SU-DHL-6 (cell line): ENCODE measurements at regions not wholly inside any gene's neighbourhood (a gene's known extent, or its start where the extent isn't known, plus 50 kb on each side); places are given as distances from the start of the nearest gene placed in this dataset.

Experiments
- H2AFZ ChIP-seq: fragments of 200-600 bp; sonication (generic); 2 replicates; pipeline ENCODE4 v1.6.1; 2014; ENCODE audit warnings: low read depth, mild to moderate bottlenecking, moderate library complexity, mixed read lengths, antibody characterized with exemption, low read length; ENCODE audit not compliant: severe bottlenecking
- H3F3A ChIP-seq: fragments of 200-600 bp; shearing (Covaris generic); 2 replicates; pipeline ENCODE4 v1.6.0; 2016; ENCODE audit warnings: antibody characterized with exemption, mild to moderate bottlenecking; ENCODE audit not compliant: insufficient read depth
- H3K27ac ChIP-seq: fragments of 200-600 bp; sonication (generic); 2 replicates; pipeline ENCODE4 v1.5.1; 2016; ENCODE audit warnings: low read depth, mild to moderate bottlenecking, low read length, moderate library complexity, mixed read lengths
- H3K27me3 ChIP-seq: fragments of 200-600 bp; sonication (generic), shearing (Covaris generic); 2 replicates; pipeline ENCODE4 v1.6.0; 2014; ENCODE audit warnings: mild to moderate bottlenecking, low read length
- H3K36me3 ChIP-seq: fragments of 200-600 bp; sonication (generic); 2 replicates; pipeline ENCODE4 v1.6.1; 2014; ENCODE audit warnings: mild to moderate bottlenecking, low read length, mixed read lengths
- H3K4me2 ChIP-seq: fragments of 300-600, 200-600 bp; shearing (Covaris generic), sonication (generic); 2 replicates; pipeline ENCODE4 v1.6.0; 2014; ENCODE audit warnings: low read length, low read depth, mild to moderate bottlenecking; ENCODE audit not compliant: poor library complexity, severe bottlenecking
- H3K4me3 ChIP-seq: fragments of 200-600 bp; sonication (generic); 2 replicates; pipeline ENCODE4 v1.5.1; 2014; ENCODE audit warnings: antibody characterized with exemption, low read length, mild to moderate bottlenecking, mixed read lengths; ENCODE audit not compliant: insufficient read depth, poor library complexity, severe bottlenecking
- H3K79me2 ChIP-seq: fragments of 200-600 bp; sonication (generic); 2 replicates; pipeline ENCODE4 v1.6.1; 2014; ENCODE audit warnings: mild to moderate bottlenecking, low read length, moderate library complexity; ENCODE audit not compliant: insufficient read depth
- H3K9ac ChIP-seq: fragments of 200-600 bp; sonication (generic); 2 replicates; pipeline ENCODE4 v1.7.0; 2014; ENCODE audit warnings: mild to moderate bottlenecking, low read length
- H3K9me2 ChIP-seq: fragments of 200-600 bp; sonication (generic); replicated peaks from 2 replicates; pipeline ENCODE4 v1.6.1; 2014; ENCODE audit warnings: low read length; ENCODE audit not compliant: insufficient read depth
- H3K9me3 ChIP-seq: fragments of 200-600 bp; sonication (generic); 2 replicates; pipeline ENCODE4 v1.6.1; 2014; ENCODE audit warnings: low read length, mixed read lengths; ENCODE audit not compliant: insufficient read depth
- H4K20me1 ChIP-seq: fragments of 200-600 bp; sonication (generic); 2 replicates; pipeline ENCODE4 v1.6.1; 2014; ENCODE audit warnings: low read depth, mild to moderate bottlenecking, antibody characterized with exemption, low read length, moderate library complexity, mixed read lengths
- EZH2phosphoT487 ChIP-seq: fragments of 200-600 bp; sonication (generic), shearing (Covaris generic); conservative IDR thresholded peaks from 2 replicates; pipeline ENCODE4 v1.6.1; 2018; ENCODE audit warnings: mild to moderate bottlenecking, antibody characterized with exemption, low read length, moderate library complexity, mixed read lengths
- TF ChIP-seq, protein P1 (sequence below): fragments of 200-600 bp; sonication (generic); IDR thresholded peaks from one replicate; pipeline ENCODE4 v1.5.1; 2017; ENCODE audit warnings: antibody characterized with exemption, mild to moderate bottlenecking, low read length, moderate library complexity; ENCODE audit not compliant: insufficient read depth, poor library complexity, severe bottlenecking

DNA sequence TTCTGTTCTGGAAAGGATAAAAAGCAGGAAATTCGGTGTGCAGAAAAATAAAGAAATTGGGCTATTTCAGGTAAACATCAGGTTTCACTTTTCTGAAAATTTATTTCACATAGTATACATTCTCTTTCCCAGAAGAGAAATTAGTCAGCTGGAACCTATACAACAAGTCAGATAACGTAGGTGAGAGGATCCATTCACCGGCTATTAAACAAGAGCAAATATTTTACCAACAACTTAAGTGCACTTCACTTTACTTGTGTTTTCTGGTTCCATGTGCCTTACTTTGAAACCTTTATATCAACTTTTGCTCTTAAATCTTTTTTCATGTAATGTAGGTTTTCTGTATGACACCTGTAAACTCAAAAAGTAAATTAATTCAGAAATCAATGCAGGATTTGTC lies 839.7 kb downstream of the CDH11 start:
- no peak overlapping the region for H2AFZ ChIP-seq
- H3K9me2 ChIP-seq, result no peaks in the 10 kb centered on the region
- no peaks in the 10 kb centered on the region for H4K20me1 ChIP-seq
- no peak overlapping the region for H3K4me3 ChIP-seq
- H3K27me3 ChIP-seq, result no peaks in the 10 kb centered on the region
- TF ChIP-seq EZH2phosphoT487, result no peak
- TF ChIP-seq, protein P1, sequence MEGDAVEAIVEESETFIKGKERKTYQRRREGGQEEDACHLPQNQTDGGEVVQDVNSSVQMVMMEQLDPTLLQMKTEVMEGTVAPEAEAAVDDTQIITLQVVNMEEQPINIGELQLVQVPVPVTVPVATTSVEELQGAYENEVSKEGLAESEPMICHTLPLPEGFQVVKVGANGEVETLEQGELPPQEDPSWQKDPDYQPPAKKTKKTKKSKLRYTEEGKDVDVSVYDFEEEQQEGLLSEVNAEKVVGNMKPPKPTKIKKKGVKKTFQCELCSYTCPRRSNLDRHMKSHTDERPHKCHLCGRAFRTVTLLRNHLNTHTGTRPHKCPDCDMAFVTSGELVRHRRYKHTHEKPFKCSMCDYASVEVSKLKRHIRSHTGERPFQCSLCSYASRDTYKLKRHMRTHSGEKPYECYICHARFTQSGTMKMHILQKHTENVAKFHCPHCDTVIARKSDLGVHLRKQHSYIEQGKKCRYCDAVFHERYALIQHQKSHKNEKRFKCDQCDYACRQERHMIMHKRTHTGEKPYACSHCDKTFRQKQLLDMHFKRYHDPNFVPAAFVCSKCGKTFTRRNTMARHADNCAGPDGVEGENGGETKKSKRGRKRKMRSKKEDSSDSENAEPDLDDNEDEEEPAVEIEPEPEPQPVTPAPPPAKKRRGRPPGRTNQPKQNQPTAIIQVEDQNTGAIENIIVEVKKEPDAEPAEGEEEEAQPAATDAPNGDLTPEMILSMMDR, result no peak
- no peaks in the 10 kb centered on the region for H3K79me2 ChIP-seq
- no peak overlapping the region for H3K4me2 ChIP-seq
- no peaks in the 10 kb centered on the region; the same call in 1 of the 2 replicates for H3K36me3 ChIP-seq
- no peaks in the 10 kb centered on the region for H3F3A ChIP-seq
- H3K9ac ChIP-seq, result no peak overlapping the region
- H3K27ac ChIP-seq, result no peak overlapping the region
- no peaks in the 10 kb centered on the region for H3K9me3 ChIP-seq

DNA sequence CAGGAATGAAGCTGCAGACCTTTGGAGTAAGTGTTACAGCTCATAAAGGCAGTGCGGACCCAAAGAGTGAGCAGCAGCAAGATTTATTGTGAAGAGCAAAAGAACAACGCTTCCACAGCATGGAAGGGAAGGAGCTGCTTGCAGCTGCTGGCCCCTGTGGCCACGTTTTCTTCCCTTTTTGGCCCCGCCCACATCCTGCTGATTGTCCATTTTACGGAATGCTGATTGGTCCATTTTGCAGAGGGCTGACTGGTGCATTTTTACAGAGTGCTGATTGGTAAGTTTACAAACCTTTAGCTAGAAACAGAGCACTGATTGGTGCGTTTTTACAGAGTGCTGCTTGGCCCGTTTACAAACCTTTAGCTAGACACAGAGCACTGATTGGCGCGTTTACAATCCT lies 841.5 kb downstream of the CDH11 start:
- no peaks in the 10 kb centered on the region for H3K9me3 ChIP-seq
- H3K4me3 ChIP-seq, result no peak overlapping the region
- H4K20me1 ChIP-seq, result no peaks in the 10 kb centered on the region
- no peak overlapping the region for H3K9ac ChIP-seq
- H3K79me2 ChIP-seq, result no peaks in the 10 kb centered on the region
- H3F3A ChIP-seq, result no peaks in the 10 kb centered on the region
- H3K27me3 ChIP-seq, result no peaks in the 10 kb centered on the region
- H3K4me2 ChIP-seq, result no peak overlapping the region
- no peak overlapping the region for H3K27ac ChIP-seq
- H3K9me2 ChIP-seq, result no peaks in the 10 kb centered on the region
- TF ChIP-seq, protein P1, result no peak
- TF ChIP-seq EZH2phosphoT487, result no peak
- no peak overlapping the region for H2AFZ ChIP-seq
- no peaks in the 10 kb centered on the region; the same call in 1 of the 2 replicates for H3K36me3 ChIP-seq

DNA sequence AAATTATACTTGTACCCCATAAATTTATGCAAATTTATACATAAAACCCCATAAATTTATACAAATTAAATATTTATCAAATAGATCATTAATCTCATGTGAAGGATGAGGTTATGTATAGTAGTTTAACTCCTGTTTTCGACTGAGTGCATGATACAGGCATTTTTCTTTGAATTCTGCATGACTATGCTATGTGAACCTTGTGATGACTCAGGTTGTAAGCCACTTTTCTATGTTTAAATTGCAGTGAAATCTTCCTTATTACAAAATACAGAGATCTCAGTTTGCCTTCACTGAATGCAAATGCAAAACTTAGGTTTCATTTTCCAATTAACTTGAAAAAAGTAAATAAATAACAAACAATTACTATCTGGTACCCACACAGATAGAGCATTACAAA lies 843.7 kb downstream of the CDH11 start:
- TF ChIP-seq, protein P1, result no peak
- no peak for TF ChIP-seq EZH2phosphoT487
- Histone ChIP-seq H3K36me3 (no peaks in the 10 kb centered on the region; the same call in 1 of the 2 replicates), H3K9me3 (no peaks in the 10 kb centered on the region), H3K27ac (no peak overlapping the region), H3K79me2 (no peaks in the 10 kb centered on the region), H3F3A (no peaks in the 10 kb centered on the region), H3K9ac (no peak overlapping the region), H3K27me3 (no peaks in the 10 kb centered on the region), H2AFZ (no peak overlapping the region), H4K20me1 (no peaks in the 10 kb centered on the region), H3K9me2 (no peaks in the 10 kb centered on the region), H3K4me3 (no peak overlapping the region), H3K4me2 (no peak overlapping the region)

DNA sequence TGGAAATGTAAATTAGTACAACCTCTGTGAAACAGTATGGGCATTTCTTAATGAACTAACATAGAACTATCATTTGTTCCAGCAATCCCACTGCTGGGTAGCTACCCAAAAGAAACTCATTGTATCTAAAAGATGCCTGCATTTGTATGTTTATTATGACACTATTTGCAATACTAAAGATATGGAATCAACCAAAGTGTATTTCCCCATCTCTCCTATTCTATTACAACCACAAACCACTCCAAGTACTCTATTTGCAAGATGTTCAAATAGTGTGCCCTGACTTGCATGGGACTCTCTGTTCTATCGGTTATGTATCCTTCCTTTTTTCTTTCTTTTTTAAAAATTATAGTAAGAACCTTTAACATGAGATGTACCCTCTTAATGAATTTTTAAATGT lies 845.2 kb downstream of the CDH11 start:
- Histone ChIP-seq H3K9me2 (no peaks in the 10 kb centered on the region), H3K9me3 (no peaks in the 10 kb centered on the region), H3K4me2 (no peak overlapping the region), H3F3A (no peaks in the 10 kb centered on the region), H4K20me1 (no peaks in the 10 kb centered on the region), H3K36me3 (no peaks in the 10 kb centered on the region; the same call in 1 of the 2 replicates), H3K27me3 (no peaks in the 10 kb centered on the region), H3K9ac (no peak overlapping the region), H3K27ac (no peak overlapping the region), H3K4me3 (no peak overlapping the region), H3K79me2 (no peaks in the 10 kb centered on the region), H2AFZ (no peak overlapping the region)
- TF ChIP-seq, protein P1, result no peak
- TF ChIP-seq EZH2phosphoT487, result no peak
